GM23248 (cell line): ENCODE measurements at regions not wholly inside any gene's neighbourhood (a gene's known extent, or its start where the extent isn't known, plus 50 kb on each side); places are given as distances from the start of the nearest gene placed in this dataset.

Experiments used
- DNase-seq: peaks from one replicate; pipeline ENCODE4 v3.0.0-alpha.2; 2015
- H2AFZ ChIP-seq: fragments of 200-600 bp; sonication (generic); 2 replicates; pipeline ENCODE4 v1.6.1; 2016; ENCODE audit warnings: antibody characterized with exemption
- H3F3A ChIP-seq: fragments of 200-600 bp; sonication (generic); 2 replicates; pipeline ENCODE4 v1.6.1; 2016; ENCODE audit warnings: mild to moderate bottlenecking, antibody characterized with exemption, mixed run types; ENCODE audit not compliant: insufficient read depth
- H3K27ac ChIP-seq: fragments of 200-600 bp; sonication (generic); 2 replicates; pipeline ENCODE4 v1.5.1; 2016; ENCODE audit warnings: mild to moderate bottlenecking
- H3K27me3 ChIP-seq: fragments of 200-600 bp; sonication (generic); replicated peaks from 2 replicates; pipeline ENCODE4 v1.6.1; 2016; ENCODE audit warnings: mild to moderate bottlenecking; ENCODE audit not compliant: insufficient read depth
- H3K36me3 ChIP-seq: fragments of 200-600 bp; sonication (generic); 2 replicates; pipeline ENCODE4 v1.6.1; 2016; ENCODE audit warnings: low read depth, mild to moderate bottlenecking
- H3K4me1 ChIP-seq: fragments of 200-600 bp; sonication (generic); 2 replicates; pipeline ENCODE4 v1.6.1; 2016; ENCODE audit warnings: mild to moderate bottlenecking; ENCODE audit not compliant: insufficient read depth
- H3K4me2 ChIP-seq: fragments of 200-600 bp; sonication (generic); one replicate; pipeline ENCODE4 v1.6.1; 2016; ENCODE audit warnings: mild to moderate bottlenecking; ENCODE audit not compliant: unreplicated experiment
- H3K4me3 ChIP-seq: fragments of 200-600 bp; sonication (generic); 2 replicates; pipeline ENCODE4 v1.5.1; 2016; ENCODE audit warnings: mild to moderate bottlenecking
- H3K79me2 ChIP-seq: fragments of 200-600 bp; sonication (generic); 2 replicates; pipeline ENCODE4 v1.6.1; 2016; ENCODE audit warnings: mild to moderate bottlenecking; ENCODE audit not compliant: insufficient read depth
- H3K9ac ChIP-seq: fragments of 200-600 bp; sonication (generic); 2 replicates; pipeline ENCODE4 v1.6.1; 2016; ENCODE audit warnings: mild to moderate bottlenecking
- H3K9me2 ChIP-seq: fragments of 200-600 bp; sonication (generic); 2 replicates; pipeline ENCODE4 v1.6.1; 2016; ENCODE audit warnings: mixed run types, mild to moderate bottlenecking, moderate library complexity; ENCODE audit not compliant: insufficient read depth
- H3K9me3 ChIP-seq: fragments of 200-600 bp; sonication (generic); one replicate; pipeline ENCODE4 v1.6.1; 2017; ENCODE audit warnings: low read depth
- H4K20me1 ChIP-seq: fragments of 200-600 bp; sonication (generic); 2 replicates; pipeline ENCODE4 v1.6.0; 2016; ENCODE audit not compliant: insufficient read depth
- EZH2 ChIP-seq: fragments of 200-600 bp; sonication (generic); IDR thresholded peaks from 2 replicates; pipeline ENCODE4 v1.6.1; 2018; ENCODE audit warnings: antibody characterized with exemption, mild to moderate bottlenecking; ENCODE audit not compliant: insufficient read depth, poor library complexity, severe bottlenecking
- EZH2phosphoT487 ChIP-seq: fragments of 200-600 bp; sonication (generic); IDR thresholded peaks from 2 replicates; pipeline ENCODE4 v1.6.1; 2018; ENCODE audit warnings: antibody characterized with exemption, moderate library complexity, mild to moderate bottlenecking, low read depth; ENCODE audit not compliant: insufficient read depth
- WGBS, 2 experiments: methylation state at CpG; one replicate each; pipeline ENCODE4 v1.1.6; 2015 to 2017; ENCODE audit warnings: low lambda C conversion rate in 2 of 2, low coverage in 1 of 2; ENCODE audit errors: missing lambda C conversion rate in 2 of 2; 5-methylcytosine and 5-hydroxymethylcytosine counted together
- in situ Hi-C: fragments of 300-500 bp; cut with MboI; formaldehyde crosslinking; loops from 2 replicates; pipeline ENCODE4 v1.15.0; 2020

GRCh38 chr16:80046848-80047247 lies 446.3 kb upstream of the MAF start:
- WGBS, 2 experiments, result 71% methylated on average over 2 of the region's 2 CpGs
- no peaks in the 10 kb centered on the region for H3K9me3 ChIP-seq
- DNase-seq, result no peak
- in situ Hi-C loops, result no loop called here
- no peak overlapping the region for H3K4me2 ChIP-seq
- H3K9ac ChIP-seq, result no peak overlapping the region
- no peaks in the 10 kb centered on the region for H3K79me2 ChIP-seq
- H4K20me1 ChIP-seq, result no peaks in the 10 kb centered on the region
- no peak overlapping the region for H2AFZ ChIP-seq
- no peaks in the 10 kb centered on the region for H3K9me2 ChIP-seq
- H3K27me3 ChIP-seq, result peaks cover 68% of the 10 kb centered on the region
- H3F3A ChIP-seq, result no peaks in the 10 kb centered on the region
- no peaks in the 10 kb centered on the region for H3K4me1 ChIP-seq
- no peaks in the 10 kb centered on the region for H3K36me3 ChIP-seq
- H3K27ac ChIP-seq, result no peak overlapping the region
- TF ChIP-seq EZH2phosphoT487 (no peak), EZH2 (no peak)
- H3K4me3 ChIP-seq, result no peak overlapping the region

- no peak overlapping the region for H3K9ac ChIP-seq
- H3F3A ChIP-seq, result no peaks in the 10 kb centered on the region
- H3K27me3 ChIP-seq, result peaks cover 72% of the 10 kb centered on the region
- H4K20me1 ChIP-seq, result no peaks in the 10 kb centered on the region
- no peak overlapping the region for H3K4me3 ChIP-seq
- no peak overlapping the region for H3K4me2 ChIP-seq
- H3K9me3 ChIP-seq, result no peaks in the 10 kb centered on the region
- no peak overlapping the region for H3K27ac ChIP-seq
- no peak for TF ChIP-seq EZH2
- no peaks in the 10 kb centered on the region for H3K9me2 ChIP-seq
- H3K36me3 ChIP-seq, result no peaks in the 10 kb centered on the region
- no peak for DNase-seq
- H2AFZ ChIP-seq, result no peak overlapping the region
- peaks cover 4% of the 10 kb centered on the region; the same call in 1 of the 2 replicates for H3K4me1 ChIP-seq
- H3K79me2 ChIP-seq, result no peaks in the 10 kb centered on the region
- WGBS, 2 experiments, result 20 to 32% methylated on average over 3 of the region's 3 CpGs
- in situ Hi-C loops, result no loop called here
These were observed 445.7 kb upstream of the MAF start for GRCh38 chr16:80046261-80046660.

DNA sequence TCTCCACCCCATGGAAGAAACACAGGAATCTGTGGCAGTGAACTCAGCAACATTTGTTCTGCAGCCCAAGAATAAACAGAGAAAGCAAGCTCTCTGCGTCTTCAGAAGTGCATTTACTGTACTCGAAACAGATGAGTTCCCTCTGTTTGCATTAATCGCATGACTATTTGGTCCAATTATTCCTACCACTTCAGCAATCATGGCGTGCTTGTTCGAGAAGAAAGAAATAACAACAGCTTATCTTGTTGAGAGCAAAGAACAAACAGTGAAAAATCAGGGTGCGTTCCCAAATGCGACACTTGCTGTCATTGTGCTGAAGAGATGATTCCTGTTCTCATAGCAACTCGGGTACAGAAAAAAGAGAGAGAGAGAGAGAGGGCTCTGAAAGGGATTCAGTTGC lies 445.3 kb upstream of the MAF start:
- Histone ChIP-seq H3K9ac (no peak overlapping the region), H3K4me2 (no peak overlapping the region), H3K4me3 (no peak overlapping the region), H3F3A (no peaks in the 10 kb centered on the region), H3K79me2 (no peaks in the 10 kb centered on the region), H3K27me3 (peaks cover 72% of the 10 kb centered on the region), H2AFZ (no peak overlapping the region), H3K4me1 (peaks cover 5% of the 10 kb centered on the region; the same call in 1 of the 2 replicates), H3K36me3 (no peaks in the 10 kb centered on the region), H4K20me1 (no peaks in the 10 kb centered on the region), H3K9me2 (no peaks in the 10 kb centered on the region), H3K9me3 (no peaks in the 10 kb centered on the region), H3K27ac (no peak overlapping the region)
- no peak for TF ChIP-seq EZH2phosphoT487
- TF ChIP-seq EZH2, result no peak
- DNase-seq, result no peak
- WGBS, 2 experiments, result 1 to 3% methylated on average over 8 of the region's 8 CpGs
- in situ Hi-C loops, result no loop called here

GRCh38 chr16:80041410-80041809 lies 440.9 kb upstream of the MAF start:
- Histone ChIP-seq H3K27me3 (peaks cover 68% of the 10 kb centered on the region), H2AFZ (no peak overlapping the region), H3K9ac (no peak overlapping the region), H3K4me3 (no peak overlapping the region), H3K27ac (no peak overlapping the region), H3K9me2 (no peaks in the 10 kb centered on the region), H3K4me1 (peaks cover 5% of the 10 kb centered on the region; the same call in 1 of the 2 replicates), H4K20me1 (no peaks in the 10 kb centered on the region), H3K36me3 (no peaks in the 10 kb centered on the region), H3K79me2 (no peaks in the 10 kb centered on the region), H3F3A (no peaks in the 10 kb centered on the region), H3K9me3 (no peaks in the 10 kb centered on the region), H3K4me2 (no peak overlapping the region)
- 0 to 10% methylated on average over 2 of the region's 2 CpGs for WGBS, 2 experiments
- TF ChIP-seq EZH2phosphoT487 (no peak), EZH2 (no peak)
- in situ Hi-C loops, result no loop called here
- DNase-seq, result peak; percentile 2

DNA sequence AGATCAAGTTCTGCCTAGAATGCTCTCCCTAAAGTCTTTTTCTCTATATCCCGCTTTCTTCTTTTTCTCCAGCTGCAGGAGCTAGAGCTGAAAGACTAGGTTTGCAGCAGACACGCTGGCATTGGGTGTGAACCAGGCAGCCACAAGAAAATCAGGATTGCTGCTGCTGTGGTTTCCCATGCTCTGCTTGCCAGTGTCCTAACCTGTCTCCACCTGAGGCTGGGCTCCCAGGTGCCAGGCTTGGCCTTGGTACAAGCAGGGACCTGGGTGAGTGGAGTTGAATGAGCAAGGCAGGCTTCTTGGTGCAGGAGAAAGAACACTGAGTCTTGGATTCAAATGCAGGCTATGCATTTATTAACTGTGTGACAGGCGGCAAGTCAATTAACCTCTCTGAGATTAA lies 440.3 kb upstream of the MAF start:
- no peaks in the 10 kb centered on the region for H3K79me2 ChIP-seq
- no peaks in the 10 kb centered on the region for H3K9me2 ChIP-seq
- H4K20me1 ChIP-seq, result no peaks in the 10 kb centered on the region
- no peak overlapping the region for H3K4me2 ChIP-seq
- peaks cover 62% of the 10 kb centered on the region for H3K27me3 ChIP-seq
- DNase-seq, result no peak
- no peak overlapping the region for H3K27ac ChIP-seq
- no peaks in the 10 kb centered on the region for H3K9me3 ChIP-seq
- in situ Hi-C loops, result no loop called here
- TF ChIP-seq EZH2phosphoT487, result no peak
- TF ChIP-seq EZH2, result no peak
- peaks cover 5% of the 10 kb centered on the region; the same call in 1 of the 2 replicates for H3K4me1 ChIP-seq
- no peak overlapping the region for H3K9ac ChIP-seq
- H3K4me3 ChIP-seq, result no peak overlapping the region
- H2AFZ ChIP-seq, result no peak overlapping the region
- WGBS, 2 experiments, result 43 to 53% methylated on average over 3 of the region's 3 CpGs
- H3F3A ChIP-seq, result no peaks in the 10 kb centered on the region
- no peaks in the 10 kb centered on the region for H3K36me3 ChIP-seq
